HepG2 (cell line): ENCODE measurements at regions not wholly inside any gene's neighbourhood (a gene's known extent, or its start where the extent isn't known, plus 50 kb on each side); places are given as distances from the start of the nearest gene placed in this dataset.
A peak's percentile ranks its signal among the peaks of the same experiment; 100 is the strongest.
"Not testable (repeated sequence)": the region's sequence is repeated elsewhere in the genome, so short reads cannot be mapped to it uniquely, and the experiment has no call there.

Source experiments
- ATAC-seq: fragments of 200-7000 bp; cut with Tn5 transposase; 3 replicates; pipeline ENCODE4 v1.9.1; 2020; ENCODE audit warnings: mild to moderate bottlenecking, moderate library complexity
- BruUV-seq: library from RNA; stranded (reverse); fragments of 400-500 nt; replicated peaks from 2 replicates; lab custom pipeline; 2021; lab: Mats Ljungman, UMichigan
- CTCF ChIA-PET: fragments of 300-600 bp; formaldehyde crosslinking; extraction: SDS; loops from one replicate; lab custom pipeline; 2021; ENCODE audit warnings: low total read pairs, inconsistent platforms, low intra/inter-chr PET ratio; lab: Yijun Ruan, JAX
- POLR2A ChIA-PET: fragments of 350-600 bp; sonication (Branson Sonifier 250); formaldehyde crosslinking; loops from one replicate; lab custom pipeline; 2020; ENCODE audit warnings: antibody characterized with exemption, inconsistent platforms; lab: Yijun Ruan, JAX
- DNase-seq: peaks from one replicate; pipeline ENCODE4 v3.0.0-alpha.2; 2015; ENCODE audit warnings: low spot score
- FAIRE-seq: peaks from 3 replicates; lab custom pipeline; 2011; peaks lifted over from hg19 to GRCh38; lab: Jason Lieb, UNC
- H2AFZ ChIP-seq: one replicate; pipeline ENCODE4 v1.6.1; 2011; ENCODE audit warnings: low read length, inconsistent platforms
- H3K27ac ChIP-seq: fragments of 300-600 bp; 3 replicates; pipeline ENCODE4 v1.8.0; 2011; ENCODE audit warnings: mixed run types, mild to moderate bottlenecking, mixed read lengths, low read length, inconsistent platforms; ENCODE audit not compliant: insufficient read depth; ENCODE audit errors: extremely low read length
- H3K27me3 ChIP-seq, 2 experiments: fragments of 200-600 bp in 1 of 2; 2 replicates in 1 of 2; 3 replicates in 1 of 2; pipeline versions ENCODE4 v1.6.0 to v1.8.0; 2011; ENCODE audit warnings: low read length in 2 of 2, mild to moderate bottlenecking in 2 of 2, moderate library complexity in 2 of 2, inconsistent platforms in 1 of 2; ENCODE audit not compliant: insufficient read depth in 2 of 2, control insufficient read depth in 1 of 2
- H3K36me3 ChIP-seq, 2 experiments: fragments of 200-600 bp in 1 of 2; replicated peaks in 1 of 2; 2 replicates in 1 of 2; 3 replicates in 1 of 2; pipeline versions ENCODE4 v1.5.1 to v1.8.0; 2011; ENCODE audit warnings: low read length in 2 of 2, inconsistent platforms in 1 of 2; ENCODE audit not compliant: insufficient read depth in 2 of 2, control insufficient read depth in 1 of 2
- H3K4me1 ChIP-seq: 2 replicates; pipeline ENCODE4 v1.5.1; 2012; ENCODE audit warnings: low read length, inconsistent platforms; ENCODE audit not compliant: insufficient read depth
- H3K4me2 ChIP-seq: 2 replicates; pipeline ENCODE4 v1.6.0; 2011; ENCODE audit warnings: low read depth, low read length, inconsistent platforms
- H3K4me3 ChIP-seq, 3 experiments: fragments of 200-600 bp in 1 of 3; sonication (generic), shearing (Covaris generic) in 1 of 3; replicated peaks in 1 of 3; 2 replicates each; pipeline ENCODE4 v1.5.1; 2011 to 2016; ENCODE audit warnings: low read length in 3 of 3, inconsistent platforms in 2 of 3, low read depth in 2 of 3, mild to moderate bottlenecking in 2 of 3, control low read depth in 1 of 3, mixed read lengths in 1 of 3; ENCODE audit not compliant: insufficient read depth in 1 of 3
- H3K79me2 ChIP-seq: one replicate; pipeline ENCODE4 v1.6.1; 2011; ENCODE audit warnings: low read length, inconsistent platforms; ENCODE audit not compliant: insufficient read depth
- H3K9ac ChIP-seq: 2 replicates; pipeline ENCODE4 v1.6.0; 2011; ENCODE audit warnings: mild to moderate bottlenecking, low read depth, low read length, inconsistent platforms; ENCODE audit not compliant: insufficient read depth
- H3K9me3 ChIP-seq: 2 replicates; pipeline ENCODE4 v1.5.1; 2012; ENCODE audit warnings: mild to moderate bottlenecking, low read length
- H4K20me1 ChIP-seq: 2 replicates; pipeline ENCODE4 v1.6.0; 2011; ENCODE audit warnings: inconsistent platforms, mild to moderate bottlenecking, low read length, moderate library complexity; ENCODE audit not compliant: insufficient read depth
- WGBS: methylation state at CpG from one replicate; pipeline ENCODE4 v1.1.6; 2017; ENCODE audit warnings: low lambda C conversion rate; 5-methylcytosine and 5-hydroxymethylcytosine counted together
- in situ Hi-C: cut with HindIII; loops from 2 replicates; pipeline ENCODE4 v1.10.0; 2017; ENCODE audit warnings: low pct_unique_long_range_greater_than_20kb; ENCODE audit not compliant: extremely low pct_ligation_motif_present
- intact Hi-C: fragments of 100-400 bp; cut with micrococcal nuclease; formaldehyde crosslinking; loops from one replicate; pipeline ENCODE4 v1.10.0; 2022; ENCODE audit not compliant: unreplicated experiment
- TF ChIP-seq, protein P1 (sequence below): sonication (generic); formaldehyde crosslinking; IDR thresholded peaks from 2 replicates; pipeline ENCODE4 v1.5.1; 2020; ENCODE audit warnings: mild to moderate bottlenecking, missing genetic modification reagents, moderate library complexity

DNA sequence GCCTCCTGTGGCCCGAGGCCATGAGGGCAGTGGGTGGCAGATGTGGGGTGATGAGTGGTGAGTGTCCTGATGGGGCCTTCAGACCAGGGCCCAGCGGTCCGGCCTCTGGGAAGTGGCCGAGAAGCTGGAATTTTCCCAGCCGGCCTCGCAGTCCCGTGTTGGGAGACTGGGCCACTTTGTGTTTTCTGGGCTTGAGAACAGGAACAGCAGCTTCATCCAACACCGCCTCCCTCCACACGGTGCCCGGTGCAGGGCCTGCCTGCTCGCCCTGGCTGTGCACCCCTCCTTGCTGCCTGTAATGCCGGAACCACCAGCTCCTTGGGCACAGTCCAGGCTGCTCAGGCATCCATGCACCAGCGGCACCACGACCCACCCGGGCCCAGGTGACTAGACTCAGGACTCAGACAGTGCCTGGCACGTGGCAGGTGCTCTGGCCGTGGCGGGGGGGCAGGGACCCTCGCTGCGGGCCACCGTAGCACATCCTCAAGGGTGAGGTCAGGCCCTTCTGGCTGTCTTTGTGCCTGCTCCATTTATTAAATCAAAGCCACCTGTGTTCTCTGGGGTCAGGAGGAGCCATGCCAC, 194.7 kb downstream of the BANP start:
- DNase-seq, in situ Hi-C loops, H2AFZ ChIP-seq, H3K79me2 ChIP-seq, BruUV-seq, H3K9ac ChIP-seq, POLR2A ChIA-PET, H3K9me3 ChIP-seq, H3K4me2 ChIP-seq, H3K36me3 ChIP-seq, H4K20me1 ChIP-seq, H3K27ac ChIP-seq, H3K4me3 ChIP-seq, FAIRE-seq, intact Hi-C loops: not testable (repeated sequence)
- Histone ChIP-seq H3K4me1 (peaks cover 39% of the 10 kb centered on the region), H3K27me3 (peaks cover 0 to 13% of the 10 kb centered on the region in 2 experiments; a peak in 3 of 5 replicates)
- 52% methylated on average over 14 of the region's 21 CpGs for WGBS
- TF ChIP-seq, protein P1, sequence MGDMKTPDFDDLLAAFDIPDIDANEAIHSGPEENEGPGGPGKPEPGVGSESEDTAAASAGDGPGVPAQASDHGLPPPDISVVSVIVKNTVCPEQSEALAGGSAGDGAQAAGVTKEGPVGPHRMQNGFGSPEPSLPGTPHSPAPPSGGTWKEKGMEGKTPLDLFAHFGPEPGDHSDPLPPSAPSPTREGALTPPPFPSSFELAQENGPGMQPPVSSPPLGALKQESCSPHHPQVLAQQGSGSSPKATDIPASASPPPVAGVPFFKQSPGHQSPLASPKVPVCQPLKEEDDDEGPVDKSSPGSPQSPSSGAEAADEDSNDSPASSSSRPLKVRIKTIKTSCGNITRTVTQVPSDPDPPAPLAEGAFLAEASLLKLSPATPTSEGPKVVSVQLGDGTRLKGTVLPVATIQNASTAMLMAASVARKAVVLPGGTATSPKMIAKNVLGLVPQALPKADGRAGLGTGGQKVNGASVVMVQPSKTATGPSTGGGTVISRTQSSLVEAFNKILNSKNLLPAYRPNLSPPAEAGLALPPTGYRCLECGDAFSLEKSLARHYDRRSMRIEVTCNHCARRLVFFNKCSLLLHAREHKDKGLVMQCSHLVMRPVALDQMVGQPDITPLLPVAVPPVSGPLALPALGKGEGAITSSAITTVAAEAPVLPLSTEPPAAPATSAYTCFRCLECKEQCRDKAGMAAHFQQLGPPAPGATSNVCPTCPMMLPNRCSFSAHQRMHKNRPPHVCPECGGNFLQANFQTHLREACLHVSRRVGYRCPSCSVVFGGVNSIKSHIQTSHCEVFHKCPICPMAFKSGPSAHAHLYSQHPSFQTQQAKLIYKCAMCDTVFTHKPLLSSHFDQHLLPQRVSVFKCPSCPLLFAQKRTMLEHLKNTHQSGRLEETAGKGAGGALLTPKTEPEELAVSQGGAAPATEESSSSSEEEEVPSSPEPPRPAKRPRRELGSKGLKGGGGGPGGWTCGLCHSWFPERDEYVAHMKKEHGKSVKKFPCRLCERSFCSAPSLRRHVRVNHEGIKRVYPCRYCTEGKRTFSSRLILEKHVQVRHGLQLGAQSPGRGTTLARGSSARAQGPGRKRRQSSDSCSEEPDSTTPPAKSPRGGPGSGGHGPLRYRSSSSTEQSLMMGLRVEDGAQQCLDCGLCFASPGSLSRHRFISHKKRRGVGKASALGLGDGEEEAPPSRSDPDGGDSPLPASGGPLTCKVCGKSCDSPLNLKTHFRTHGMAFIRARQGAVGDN (CRISPR knock-in tag) = peak; percentile 17; the same call in 1 of the 2 replicates
- CTCF ChIA-PET = interaction anchor here (1.1 kb wide), 1 partner anchor 215 kb away, joined by 3 read pairs; no protein-coding TSS in a partner anchor
- ATAC-seq = peak; percentile 46; the same call in 1 of the 3 replicates

DNA sequence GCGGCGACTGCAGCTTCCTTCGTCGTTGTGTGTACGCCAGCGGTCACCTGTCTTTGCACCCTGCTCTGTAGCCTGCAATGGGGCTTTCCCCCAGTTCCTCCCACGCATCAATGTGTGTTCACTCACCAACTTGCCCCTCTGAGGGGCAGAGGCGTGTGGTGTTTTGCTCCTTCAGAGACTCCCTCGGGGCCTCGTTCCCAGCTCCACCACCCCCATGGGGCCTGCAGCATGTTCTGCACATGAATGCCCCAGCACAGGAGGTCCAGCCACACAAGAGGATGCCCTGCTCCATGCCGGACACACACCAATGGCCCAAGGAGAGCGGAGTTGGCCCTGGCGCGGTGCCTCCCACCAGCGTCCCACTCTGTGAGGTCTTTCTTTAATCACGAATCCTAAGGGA, 196.8 kb downstream of the BANP start:
- H2AFZ ChIP-seq, DNase-seq, H3K79me2 ChIP-seq, CTCF ChIA-PET, H3K27ac ChIP-seq, intact Hi-C loops, H3K36me3 ChIP-seq, FAIRE-seq, H3K9ac ChIP-seq, H3K4me2 ChIP-seq, BruUV-seq, H4K20me1 ChIP-seq, H3K9me3 ChIP-seq, in situ Hi-C loops, ATAC-seq, POLR2A ChIA-PET, H3K4me3 ChIP-seq: not testable (repeated sequence)
- 72% methylated on average over 16 of the region's 16 CpGs for WGBS
- Histone ChIP-seq H3K27me3 (peaks cover 0 to 11% of the 10 kb centered on the region in 2 experiments; a peak in 3 of 5 replicates), H3K4me1 (peaks cover 46% of the 10 kb centered on the region)
